GM10266 (cell line): ENCODE measurements at regions not wholly inside any gene's neighbourhood (a gene's known extent, or its start where the extent isn't known, plus 50 kb on each side); places are given as distances from the start of the nearest gene placed in this dataset.

Experiments
- DNase-seq: peaks from one replicate; pipeline ENCODE4 v3.0.0; 2012; ENCODE audit errors: extremely low spot score
- CTCF ChIP-seq: IDR thresholded peaks from 2 replicates; pipeline ENCODE4 v1.5.1; 2012; ENCODE audit warnings: mild to moderate bottlenecking, low read depth; ENCODE audit not compliant: control insufficient read depth, insufficient read depth; ENCODE audit errors: missing control alignments

DNA sequence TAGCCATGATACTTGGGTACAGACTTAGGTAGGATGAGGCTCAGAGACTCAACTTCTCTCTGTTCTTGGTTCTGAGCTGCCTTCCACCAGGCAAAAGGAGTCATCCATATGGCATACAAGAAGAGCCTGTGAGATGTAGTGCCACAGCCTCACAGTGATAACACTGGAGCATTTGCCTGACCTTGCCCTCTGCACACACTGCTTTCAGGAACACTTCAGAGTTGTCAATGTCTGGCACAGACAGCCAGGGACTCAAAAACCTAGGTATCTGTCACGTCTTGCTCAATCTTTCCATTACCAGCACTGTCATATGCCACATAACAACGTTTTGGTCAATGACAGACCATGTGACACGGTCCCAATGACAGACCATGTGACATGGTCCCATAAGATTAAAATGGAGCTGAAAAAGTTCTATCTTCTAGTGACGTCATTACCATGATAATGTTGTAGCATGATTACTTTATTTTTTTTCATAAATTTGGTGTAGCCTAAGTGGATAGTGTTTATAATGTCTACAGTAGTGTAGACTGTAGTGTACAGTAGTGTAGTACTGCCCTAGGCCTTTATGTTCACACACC lies 199.9 kb upstream of the CTTNBP2NL start:
- DNase-seq = no peak
- no peak for TF ChIP-seq CTCF

GRCh38 chr1:112196731-112197130 lies 199.3 kb upstream of the CTTNBP2NL start:
- DNase-seq = no peak
- no peak for TF ChIP-seq CTCF

DNA sequence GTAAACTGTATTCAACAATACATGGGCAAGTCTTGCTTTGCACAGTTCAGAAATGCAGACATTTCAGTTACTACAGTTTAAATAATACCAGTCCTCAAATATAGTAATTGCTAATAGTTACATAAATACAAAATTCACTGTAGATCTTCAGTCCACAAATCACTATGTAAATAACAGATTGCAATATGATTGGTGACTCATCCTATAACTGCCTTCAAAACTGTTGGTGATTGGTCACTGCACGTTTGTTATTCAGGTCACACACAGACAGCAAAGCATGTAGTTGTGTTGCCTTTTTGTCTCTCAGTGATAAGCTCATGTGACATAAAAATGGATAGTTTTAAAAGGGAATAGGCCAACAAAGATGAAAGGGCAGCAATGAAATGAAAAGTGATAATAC lies 186.5 kb upstream of the CTTNBP2NL start:
- no peak for TF ChIP-seq CTCF
- no peak for DNase-seq

DNA sequence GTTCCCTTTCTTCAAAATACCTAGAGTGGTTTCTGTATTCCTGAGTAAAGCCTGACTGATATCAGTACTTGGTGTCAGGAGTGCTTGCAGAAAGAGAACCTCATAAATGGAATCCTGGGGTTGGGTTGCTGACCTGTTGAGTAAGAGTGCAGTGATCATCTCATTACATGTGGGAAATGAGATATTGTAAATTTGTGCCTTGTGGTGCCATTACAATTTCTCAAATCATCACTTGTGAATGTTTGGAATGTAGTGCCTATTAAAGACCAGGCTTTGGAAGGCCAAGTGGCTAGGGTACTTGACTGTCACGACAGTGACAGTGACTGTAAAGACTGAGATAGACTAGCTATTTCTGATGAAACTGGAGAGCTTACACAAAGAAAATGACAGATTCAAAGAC lies 176.7 kb upstream of the CTTNBP2NL start:
- DNase-seq = no peak
- TF ChIP-seq CTCF = no peak

GRCh38 chr1:112230232-112230631 lies 165.8 kb upstream of the CTTNBP2NL start:
- no peak for TF ChIP-seq CTCF

GRCh38 chr1:112231331-112231730 lies 164.7 kb upstream of the CTTNBP2NL start:
- DNase-seq = no peak
- no peak for TF ChIP-seq CTCF

More at GRCh38 chr1:112230232-112230631, 165.8 kb upstream of the CTTNBP2NL start:
- no peak for DNase-seq

DNA sequence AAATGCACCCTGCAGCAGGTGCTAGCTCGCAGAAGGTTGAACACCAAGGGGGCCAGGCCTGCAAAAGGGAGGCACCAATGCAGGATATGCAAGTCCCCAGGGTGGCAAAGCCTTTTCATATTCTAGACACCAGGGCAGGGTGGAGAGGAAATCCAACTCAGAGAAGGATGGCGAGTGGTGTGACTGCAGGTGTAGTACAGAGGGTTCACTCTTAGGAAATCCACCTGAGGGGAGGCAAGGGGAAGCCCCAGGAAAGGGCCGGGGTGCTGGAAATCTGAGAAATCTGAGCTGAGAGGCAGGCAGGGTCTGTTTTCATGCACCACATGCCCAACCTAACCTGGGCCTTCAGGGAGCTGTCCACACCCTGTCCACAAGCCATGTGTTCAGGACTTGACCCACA lies 163.2 kb upstream of the CTTNBP2NL start:
- DNase-seq = no peak
- TF ChIP-seq CTCF = no peak
